HepG2 (cell line): ENCODE measurements at regions not wholly inside any gene's neighbourhood (a gene's known extent, or its start where the extent isn't known, plus 50 kb on each side); places are given as distances from the start of the nearest gene placed in this dataset.

Experiments used
- ATAC-seq: fragments of 200-7000 bp; cut with Tn5 transposase; 3 replicates; pipeline ENCODE4 v1.9.1; 2020; ENCODE audit warnings: mild to moderate bottlenecking, moderate library complexity
- BruUV-seq: library from RNA; stranded (reverse); fragments of 400-500 nt; replicated peaks from 2 replicates; lab custom pipeline; 2021; lab: Mats Ljungman, UMichigan
- CTCF ChIA-PET: fragments of 300-600 bp; formaldehyde crosslinking; extraction: SDS; loops from one replicate; lab custom pipeline; 2021; ENCODE audit warnings: low total read pairs, inconsistent platforms, low intra/inter-chr PET ratio; lab: Yijun Ruan, JAX
- POLR2A ChIA-PET: fragments of 350-600 bp; sonication (Branson Sonifier 250); formaldehyde crosslinking; loops from one replicate; lab custom pipeline; 2020; ENCODE audit warnings: antibody characterized with exemption, inconsistent platforms; lab: Yijun Ruan, JAX
- DNase-seq: peaks from one replicate; pipeline ENCODE4 v3.0.0-alpha.2; 2015; ENCODE audit warnings: low spot score
- FAIRE-seq: peaks from 3 replicates; lab custom pipeline; 2011; peaks lifted over from hg19 to GRCh38; lab: Jason Lieb, UNC
- H2AFZ ChIP-seq: one replicate; pipeline ENCODE4 v1.6.1; 2011; ENCODE audit warnings: low read length, inconsistent platforms
- H3K27ac ChIP-seq: fragments of 300-600 bp; 3 replicates; pipeline ENCODE4 v1.8.0; 2011; ENCODE audit warnings: mixed run types, mild to moderate bottlenecking, mixed read lengths, low read length, inconsistent platforms; ENCODE audit not compliant: insufficient read depth; ENCODE audit errors: extremely low read length
- H3K27me3 ChIP-seq, 2 experiments: fragments of 200-600 bp in 1 of 2; 2 replicates in 1 of 2; 3 replicates in 1 of 2; pipeline versions ENCODE4 v1.6.0 to v1.8.0; 2011; ENCODE audit warnings: low read length in 2 of 2, mild to moderate bottlenecking in 2 of 2, moderate library complexity in 2 of 2, inconsistent platforms in 1 of 2; ENCODE audit not compliant: insufficient read depth in 2 of 2, control insufficient read depth in 1 of 2
- H3K36me3 ChIP-seq, 2 experiments: fragments of 200-600 bp in 1 of 2; replicated peaks in 1 of 2; 2 replicates in 1 of 2; 3 replicates in 1 of 2; pipeline versions ENCODE4 v1.5.1 to v1.8.0; 2011; ENCODE audit warnings: low read length in 2 of 2, inconsistent platforms in 1 of 2; ENCODE audit not compliant: insufficient read depth in 2 of 2, control insufficient read depth in 1 of 2
- H3K4me1 ChIP-seq: 2 replicates; pipeline ENCODE4 v1.5.1; 2012; ENCODE audit warnings: low read length, inconsistent platforms; ENCODE audit not compliant: insufficient read depth
- H3K4me2 ChIP-seq: 2 replicates; pipeline ENCODE4 v1.6.0; 2011; ENCODE audit warnings: low read depth, low read length, inconsistent platforms
- H3K4me3 ChIP-seq, 3 experiments: fragments of 200-600 bp in 1 of 3; sonication (generic), shearing (Covaris generic) in 1 of 3; replicated peaks in 1 of 3; 2 replicates each; pipeline ENCODE4 v1.5.1; 2011 to 2016; ENCODE audit warnings: low read length in 3 of 3, inconsistent platforms in 2 of 3, low read depth in 2 of 3, mild to moderate bottlenecking in 2 of 3, control low read depth in 1 of 3, mixed read lengths in 1 of 3; ENCODE audit not compliant: insufficient read depth in 1 of 3
- H3K79me2 ChIP-seq: one replicate; pipeline ENCODE4 v1.6.1; 2011; ENCODE audit warnings: low read length, inconsistent platforms; ENCODE audit not compliant: insufficient read depth
- H3K9ac ChIP-seq: 2 replicates; pipeline ENCODE4 v1.6.0; 2011; ENCODE audit warnings: mild to moderate bottlenecking, low read depth, low read length, inconsistent platforms; ENCODE audit not compliant: insufficient read depth
- H3K9me3 ChIP-seq: 2 replicates; pipeline ENCODE4 v1.5.1; 2012; ENCODE audit warnings: mild to moderate bottlenecking, low read length
- H4K20me1 ChIP-seq: 2 replicates; pipeline ENCODE4 v1.6.0; 2011; ENCODE audit warnings: inconsistent platforms, mild to moderate bottlenecking, low read length, moderate library complexity; ENCODE audit not compliant: insufficient read depth
- ATF7 ChIP-seq, 2 experiments: fragments of 450-650 bp in 1 of 2; sonication (generic) in 1 of 2; formaldehyde crosslinking in 1 of 2; IDR thresholded peaks; 2 replicates each; pipeline versions ENCODE4 v1.4.0 to v1.6.1; 2016 to 2020; ENCODE audit warnings: antibody characterized with exemption in 1 of 2, mild to moderate bottlenecking in 1 of 2, missing genetic modification reagents in 1 of 2
- BORCS8-MEF2B ChIP-seq: sonication (generic); formaldehyde crosslinking; IDR thresholded peaks from 2 replicates; pipeline ENCODE4 v1.8.0; 2022; ENCODE audit warnings: mild to moderate bottlenecking, missing genetic modification reagents
- CCDC6 ChIP-seq: sonication (generic); formaldehyde crosslinking; IDR thresholded peaks from 2 replicates; pipeline ENCODE4 v1.8.1; 2022; ENCODE audit warnings: mild to moderate bottlenecking, missing genetic modification reagents, moderate library complexity
- FOXA1 ChIP-seq, 2 experiments: fragments of 450-650 bp in 1 of 2; sonication (generic) in 1 of 2; formaldehyde crosslinking in 1 of 2; IDR thresholded peaks; 2 replicates each; pipeline versions ENCODE4 v1.4.0 to v1.6.1; 2016 to 2020; ENCODE audit warnings: missing genetic modification reagents in 1 of 2
- MAFF ChIP-seq: IDR thresholded peaks from 2 replicates; pipeline ENCODE4 v1.6.1; 2011; ENCODE audit warnings: low read depth, low read length, improper control_type of control experiment
- MLXIP ChIP-seq: sonication (generic); formaldehyde crosslinking; IDR thresholded peaks from 2 replicates; pipeline ENCODE4 v1.9.0; 2021; ENCODE audit warnings: missing genetic modification reagents, borderline replicate concordance
- NFAT5 ChIP-seq: sonication (generic); formaldehyde crosslinking; IDR thresholded peaks from 2 replicates; pipeline ENCODE4 v1.4.0; 2020; ENCODE audit warnings: missing genetic modification reagents
- PLSCR1 ChIP-seq: sonication (generic); formaldehyde crosslinking; IDR thresholded peaks from 2 replicates; pipeline ENCODE4 v1.5.0; 2020; ENCODE audit warnings: missing genetic modification reagents, mild to moderate bottlenecking, borderline replicate concordance
- SNAPC2 ChIP-seq: sonication (generic); formaldehyde crosslinking; IDR thresholded peaks from 2 replicates; pipeline ENCODE4 v1.8.1; 2022; ENCODE audit warnings: mild to moderate bottlenecking, missing genetic modification reagents
- ZBTB2 ChIP-seq: sonication (generic); formaldehyde crosslinking; IDR thresholded peaks from 2 replicates; pipeline ENCODE4 v1.8.0; 2022; ENCODE audit warnings: low read depth, missing genetic modification reagents
- ZNF101 ChIP-seq: sonication (generic); formaldehyde crosslinking; IDR thresholded peaks from 2 replicates; pipeline ENCODE4 v1.4.0; 2020; ENCODE audit warnings: mild to moderate bottlenecking, low read depth, missing genetic modification reagents, borderline replicate concordance
- ZNF335 ChIP-seq: sonication (generic); formaldehyde crosslinking; IDR thresholded peaks from 2 replicates; pipeline ENCODE4 v1.4.0; 2020; ENCODE audit warnings: missing genetic modification reagents
- ZNF576 ChIP-seq: sonication (generic); formaldehyde crosslinking; IDR thresholded peaks from 2 replicates; pipeline ENCODE4 v1.4.0; 2020; ENCODE audit warnings: mild to moderate bottlenecking, missing genetic modification reagents
- ZNF878 ChIP-seq: sonication (generic); formaldehyde crosslinking; IDR thresholded peaks from 2 replicates; pipeline ENCODE4 v1.8.1; 2023; ENCODE audit warnings: mild to moderate bottlenecking, missing genetic modification reagents, moderate library complexity
- WGBS: methylation state at CpG from one replicate; pipeline ENCODE4 v1.1.6; 2017; ENCODE audit warnings: low lambda C conversion rate; 5-methylcytosine and 5-hydroxymethylcytosine counted together
- in situ Hi-C: cut with HindIII; loops from 2 replicates; pipeline ENCODE4 v1.10.0; 2017; ENCODE audit warnings: low pct_unique_long_range_greater_than_20kb; ENCODE audit not compliant: extremely low pct_ligation_motif_present
- intact Hi-C: fragments of 100-400 bp; cut with micrococcal nuclease; formaldehyde crosslinking; loops from one replicate; pipeline ENCODE4 v1.10.0; 2022; ENCODE audit not compliant: unreplicated experiment

- Histone ChIP-seq H3K4me2 (no peak overlapping the region), H3K27me3 (no peaks in the 10 kb centered on the region; a peak in 1 of 5 replicates), H3K79me2 (no peaks in the 10 kb centered on the region), H2AFZ (no peak overlapping the region), H3K9me3 (no peaks in the 10 kb centered on the region), H3K27ac (no peak overlapping the region), H3K36me3 (peaks cover 15% of the 10 kb centered on the region in 2 experiments; a peak in 4 of 5 replicates), H3K4me3 (no peak overlapping the region), H3K9ac (no peak overlapping the region), H3K4me1 (peaks cover 23% of the 10 kb centered on the region), H4K20me1 (peaks cover 3% of the 10 kb centered on the region; the same call in 1 of the 2 replicates)
- ATAC-seq (no peak), DNase-seq (no peak), FAIRE-seq (no peak)
- ChIA-PET CTCF (no interaction called here), POLR2A (no interaction called here)
- 89% methylated on average over 4 of the region's 18 CpGs for WGBS
- no TSS peak for BruUV-seq
- intact Hi-C loops (no loop called here), in situ Hi-C loops (no loop called here)
- no peak for TF ChIP-seq SNAPC2 (CRISPR knock-in tag)
- no peak for TF ChIP-seq ZNF576 (CRISPR knock-in tag)
- no peak for TF ChIP-seq MLXIP (CRISPR knock-in tag)
- no peak for TF ChIP-seq CCDC6 (CRISPR knock-in tag)
- TF ChIP-seq ZNF878 (CRISPR knock-in tag), result no peak
- TF ChIP-seq PLSCR1 (CRISPR knock-in tag), result no peak
- TF ChIP-seq ZNF101 (CRISPR knock-in tag), result no peak
- no peak for TF ChIP-seq NFAT5 (CRISPR knock-in tag)
- no peak for TF ChIP-seq FOXA1 (IDR thresholded peaks at IDR 0.05)
- no peak for TF ChIP-seq FOXA1 (CRISPR knock-in tag; IDR thresholded peaks at IDR 0.05)
- TF ChIP-seq BORCS8-MEF2B, result no peak
- no peak for TF ChIP-seq ZNF335 (CRISPR knock-in tag)
- no peak for TF ChIP-seq ZBTB2 (CRISPR knock-in tag)
- no peak for TF ChIP-seq ATF7 (IDR thresholded peaks at IDR 0.05)
- no peak for TF ChIP-seq ATF7 (CRISPR knock-in tag; IDR thresholded peaks at IDR 0.05)
- TF ChIP-seq MAFF, result no peak
These were observed 82.0 kb downstream of the NCOR2 start for GRCh38 chr12:124485371-124485770.
